GM21528 (cell line): ENCODE measurements at regions not wholly inside any gene's neighbourhood (a gene's known extent, or its start where the extent isn't known, plus 50 kb on each side); places are given as distances from the start of the nearest gene placed in this dataset.

Experiments
- ATAC-seq: cut with Tn5 transposase; IDR thresholded peaks from one replicate; pipeline ENCODE4 v1.9.1; 2021; ENCODE audit warnings: mild to moderate bottlenecking, moderate library complexity; ENCODE audit not compliant: unreplicated experiment, low FRiP score

- no peak for ATAC-seq
Measured at GRCh38 chr2:185145316-185146121, 547.2 kb downstream of the ZNF804A start.

- ATAC-seq = no peak
Measured at GRCh38 chr2:185147361-185147760, 549.0 kb downstream of the ZNF804A start.

DNA sequence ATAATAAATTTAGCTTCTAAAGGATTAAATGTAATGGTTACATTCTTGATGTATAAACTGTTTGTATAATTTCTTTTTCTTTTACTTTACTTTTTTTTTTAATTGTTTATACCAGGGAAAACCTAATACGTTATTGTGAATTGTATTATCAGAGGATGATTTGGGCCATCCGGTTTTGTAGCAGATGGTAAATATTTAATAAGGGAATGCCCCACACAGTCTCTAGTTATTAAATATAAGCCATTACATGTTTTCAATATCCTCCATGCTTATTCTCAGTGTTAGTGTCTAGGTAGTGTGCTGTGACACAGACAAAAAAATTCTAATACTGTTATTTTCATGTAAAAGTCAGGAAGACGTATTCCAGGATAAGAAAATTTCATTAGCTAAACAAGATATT, 553.9 kb downstream of the ZNF804A start:
- no peak for ATAC-seq

DNA sequence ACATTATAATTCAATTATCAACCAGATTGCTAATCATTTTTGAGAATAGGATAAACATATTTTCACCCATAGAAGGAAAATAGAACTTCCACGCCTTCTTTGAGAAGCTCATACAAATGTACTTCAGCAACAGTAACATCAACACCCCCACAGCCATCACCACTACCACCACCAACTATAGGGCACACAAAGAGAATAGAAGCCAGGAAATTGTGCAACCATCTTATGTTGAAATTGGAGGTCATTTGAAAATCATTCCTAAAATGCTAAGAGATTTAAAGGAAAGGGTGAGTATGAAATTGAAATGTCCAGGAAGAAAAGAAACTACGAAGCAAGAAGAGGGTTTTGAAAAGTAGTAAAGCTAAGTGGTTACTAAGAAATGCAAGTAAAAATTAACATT, 563.4 kb downstream of the ZNF804A start:
- no peak for ATAC-seq

GRCh38 chr2:185174353-185174752, 564.3 kb upstream of the FSIP2 start:
- ATAC-seq = no peak

GRCh38 chr2:185179743-185180142, 558.9 kb upstream of the FSIP2 start:
- no peak for ATAC-seq

DNA sequence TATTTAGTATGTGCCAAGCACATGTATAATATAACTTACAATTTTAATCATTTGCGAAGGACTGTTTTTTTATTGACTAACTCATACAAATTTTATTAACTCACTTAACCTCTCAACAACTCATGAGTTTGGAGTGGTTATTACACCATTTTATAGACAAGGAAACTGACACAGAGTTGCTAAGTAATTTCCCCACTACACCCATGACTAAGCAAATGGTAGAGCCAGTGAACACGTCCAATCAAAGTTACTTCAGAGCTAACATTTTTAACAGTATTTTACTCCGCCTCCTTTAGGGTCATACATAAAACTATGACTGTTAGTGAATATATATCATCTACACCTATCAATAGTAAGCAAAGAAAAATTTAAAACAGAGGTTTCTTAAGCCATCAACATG, 556.7 kb upstream of the FSIP2 start:
- no peak for ATAC-seq

GRCh38 chr2:185185044-185185443, 553.6 kb upstream of the FSIP2 start:
- ATAC-seq = no peak

- no peak for ATAC-seq
Measured at GRCh38 chr2:185187421-185187820, 551.2 kb upstream of the FSIP2 start.

GRCh38 chr2:185188656-185189055, 549.9 kb upstream of the FSIP2 start:
- ATAC-seq = no peak

DNA sequence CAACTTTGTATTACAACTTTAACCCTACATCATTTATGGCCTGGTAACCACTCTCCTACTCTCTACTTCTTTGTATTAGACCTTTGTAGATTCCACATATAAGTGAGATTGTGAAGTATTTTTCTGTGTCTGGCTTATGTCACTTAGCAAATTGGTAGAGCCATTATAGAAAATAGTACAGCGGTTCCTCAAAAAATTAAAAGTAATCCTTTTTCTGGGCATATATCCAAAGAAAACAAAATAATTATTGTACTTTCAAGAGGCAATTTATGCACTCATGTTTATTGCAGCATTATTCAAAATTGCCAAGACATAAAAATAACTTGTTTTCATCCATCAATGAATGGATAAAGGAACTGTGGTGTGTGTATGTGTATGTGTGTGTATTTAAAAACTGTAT, 537.5 kb upstream of the FSIP2 start:
- no peak for ATAC-seq

GRCh38 chr2:185202381-185202780, 536.2 kb upstream of the FSIP2 start:
- no peak for ATAC-seq

GRCh38 chr2:185202945-185203528, 535.6 kb upstream of the FSIP2 start:
- no peak for ATAC-seq

DNA sequence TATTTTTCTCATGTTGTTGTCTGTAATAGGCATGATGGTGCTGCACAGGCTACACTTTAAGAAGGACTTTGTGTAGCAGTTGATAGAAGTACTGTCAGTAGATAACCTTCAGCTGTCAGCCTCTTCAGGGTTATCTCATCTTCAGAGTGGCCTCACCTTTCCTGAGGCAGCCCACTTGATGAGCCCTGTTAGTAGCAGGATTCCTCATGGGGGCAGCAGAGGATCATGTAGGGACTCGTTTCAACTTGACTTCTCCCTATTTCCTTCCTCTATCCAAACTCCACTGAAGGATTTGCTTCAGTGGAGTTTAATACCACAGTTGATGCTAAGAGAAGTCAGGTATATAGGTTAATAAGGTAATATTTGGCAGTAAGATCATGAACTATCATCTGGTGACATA, 530.3 kb upstream of the FSIP2 start:
- ATAC-seq = no peak

DNA sequence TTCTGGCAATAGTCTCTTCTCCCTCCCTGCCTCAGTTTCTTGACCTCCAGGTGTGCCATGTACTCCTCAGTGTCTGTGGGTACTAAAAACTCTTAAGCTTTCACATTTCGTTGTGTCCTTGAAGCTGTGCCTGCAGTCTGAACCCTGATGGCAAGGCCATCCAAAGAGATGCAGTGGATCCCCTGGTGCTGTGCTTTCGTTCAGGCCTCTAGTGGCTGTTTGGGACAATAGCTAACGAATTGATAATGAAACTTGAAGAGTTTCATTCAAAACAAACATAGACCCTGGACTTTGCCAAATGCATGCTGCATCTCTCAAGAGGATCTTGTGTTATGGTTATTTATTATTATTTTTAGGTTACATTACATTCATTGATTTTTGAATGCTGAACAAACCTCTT, 523.1 kb upstream of the FSIP2 start:
- ATAC-seq = no peak

DNA sequence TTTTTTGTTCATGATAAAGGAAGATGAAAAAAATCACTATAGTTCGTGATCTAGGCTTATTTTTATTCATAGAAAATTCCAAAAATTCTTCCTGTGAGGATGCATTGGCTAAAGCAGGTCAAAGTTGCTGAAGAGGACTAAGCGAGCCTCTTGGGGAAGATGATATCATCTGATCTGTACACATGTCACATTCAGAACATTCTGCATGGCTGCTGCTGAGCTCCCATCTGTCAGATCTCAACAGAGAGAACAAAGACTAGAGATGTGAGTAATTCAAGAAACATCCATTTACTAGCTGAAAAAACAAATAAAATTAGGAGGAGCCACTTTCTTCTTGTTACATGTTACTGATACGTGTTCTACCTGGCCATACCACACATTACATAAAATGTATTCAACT, 518.6 kb upstream of the FSIP2 start:
- ATAC-seq = no peak

GRCh38 chr2:185222311-185222710, 516.3 kb upstream of the FSIP2 start:
- no peak for ATAC-seq

- ATAC-seq = no peak
Measured at GRCh38 chr2:185227391-185227790, 511.2 kb upstream of the FSIP2 start.

DNA sequence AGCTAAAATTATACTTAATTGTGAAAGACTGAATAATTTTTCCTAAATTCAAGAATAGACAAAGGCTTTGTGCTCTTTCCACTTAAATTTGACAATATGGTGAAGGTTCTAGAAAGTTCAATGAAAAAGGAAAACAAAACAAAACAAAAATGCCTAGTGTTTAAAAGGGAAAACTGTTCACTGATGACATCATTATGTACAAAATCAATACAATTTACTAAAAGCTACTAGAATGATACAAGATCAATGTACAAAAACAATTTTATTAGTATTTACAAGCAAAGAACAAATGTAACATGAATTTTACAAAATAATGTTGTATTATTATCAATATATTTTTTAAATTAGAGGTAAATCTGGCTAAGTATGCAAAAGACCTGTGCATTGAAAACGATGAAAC, 499.1 kb upstream of the FSIP2 start:
- ATAC-seq = no peak

DNA sequence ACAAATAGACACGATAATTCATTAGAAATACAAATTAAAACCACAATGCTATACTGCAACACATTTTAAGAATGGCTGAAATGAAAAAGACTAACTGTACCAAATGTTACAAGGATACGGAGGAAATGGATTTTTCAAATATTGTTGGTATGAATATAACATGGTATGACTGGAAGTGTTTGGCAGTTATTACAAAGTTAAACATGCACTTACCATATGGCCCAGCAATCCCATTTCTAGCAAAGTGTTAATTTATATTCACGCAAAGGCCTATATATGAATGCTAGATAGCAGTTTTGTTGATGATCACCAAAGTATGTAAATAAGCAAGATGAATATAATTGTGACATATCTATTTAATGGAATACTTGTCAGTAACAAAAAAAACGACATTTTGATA, 497.8 kb upstream of the FSIP2 start:
- no peak for ATAC-seq

- no peak for ATAC-seq
Measured at GRCh38 chr2:185241556-185241955, 497.0 kb upstream of the FSIP2 start.

- ATAC-seq = no peak
Measured at GRCh38 chr2:185242462-185242861, 496.1 kb upstream of the FSIP2 start.
